ENCODE measurements at regions not wholly inside any gene's neighbourhood (a gene's known extent, or its start where the extent isn't known, plus 50 kb on each side); places are given as distances from the start of the nearest gene placed in this dataset.

DNA sequence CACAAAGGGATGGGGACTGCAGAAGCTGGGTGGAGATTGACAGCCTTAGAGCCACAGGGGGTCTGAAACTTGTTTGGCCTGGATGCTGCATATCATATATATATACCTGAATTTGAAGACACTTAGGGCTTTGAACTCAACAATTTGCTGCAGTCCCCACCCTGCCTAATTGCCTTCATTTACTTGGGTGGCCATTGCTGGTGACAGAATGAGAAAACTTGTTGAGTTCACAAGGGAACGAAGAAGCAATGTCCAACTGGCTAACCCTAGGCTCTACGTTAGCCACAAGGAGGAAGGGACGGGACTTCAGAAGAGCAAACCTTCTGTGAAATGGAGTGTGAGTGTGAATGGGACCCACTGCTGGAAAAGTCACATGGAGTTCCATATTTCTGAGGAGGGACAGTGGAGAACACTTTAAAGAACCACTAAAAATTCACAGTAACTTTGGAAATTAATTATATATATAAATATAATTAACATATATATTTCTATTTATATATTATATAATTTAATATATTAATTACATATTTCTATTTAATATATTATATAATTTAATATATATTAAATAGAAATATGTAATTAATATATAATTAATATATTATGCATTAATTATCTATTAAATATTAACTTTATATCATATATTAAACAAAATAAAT is 215.3 kb upstream of the SOX9 start:
- no peak for DNase-seq

GRCh38 chr17:71909155-71909554 is 211.7 kb upstream of the SOX9 start:
- no peak for DNase-seq

- no peak for DNase-seq
Measured at GRCh38 chr17:71910002-71910401, 210.8 kb upstream of the SOX9 start.

DNA sequence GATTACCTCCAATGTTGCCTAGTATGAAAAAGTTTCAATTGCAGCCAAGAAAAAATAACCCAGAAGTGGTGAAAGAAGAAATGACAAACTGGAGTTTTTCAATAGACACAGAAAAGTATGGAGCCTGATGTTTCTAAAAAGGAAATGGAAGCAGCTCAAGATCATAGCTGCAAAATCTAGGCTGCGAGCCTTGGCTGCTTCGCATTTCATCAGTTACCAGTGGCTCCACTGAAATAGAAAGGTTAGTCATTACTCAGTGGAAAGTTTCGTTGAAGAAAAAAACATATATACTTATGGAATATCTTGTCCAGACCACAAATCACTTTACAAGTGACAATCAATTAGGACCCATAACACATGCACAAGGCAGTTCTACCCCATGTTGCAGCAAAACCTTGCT is 206.8 kb upstream of the SOX9 start:
- DNase-seq, result no peak

DNA sequence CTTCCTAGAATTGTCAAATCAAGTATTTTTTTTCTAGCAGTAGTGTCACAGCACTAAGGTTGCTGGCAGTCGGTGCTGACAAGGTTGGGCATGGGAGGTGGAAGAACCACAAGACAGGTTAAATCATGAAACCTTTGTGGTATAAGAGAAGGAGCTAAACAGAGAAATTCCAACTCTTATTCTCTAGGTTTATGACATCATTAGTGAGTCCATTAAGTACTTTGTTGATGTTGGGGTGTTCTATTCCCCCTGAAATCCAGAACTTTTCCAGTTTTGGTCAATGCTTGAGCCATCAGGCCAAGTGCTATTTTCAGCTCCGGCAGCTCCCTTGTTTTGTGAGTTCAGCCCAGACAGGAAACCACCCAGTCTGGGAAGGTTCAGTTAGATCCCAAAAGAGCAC is 206.0 kb upstream of the SOX9 start:
- DNase-seq, result no peak

DNA sequence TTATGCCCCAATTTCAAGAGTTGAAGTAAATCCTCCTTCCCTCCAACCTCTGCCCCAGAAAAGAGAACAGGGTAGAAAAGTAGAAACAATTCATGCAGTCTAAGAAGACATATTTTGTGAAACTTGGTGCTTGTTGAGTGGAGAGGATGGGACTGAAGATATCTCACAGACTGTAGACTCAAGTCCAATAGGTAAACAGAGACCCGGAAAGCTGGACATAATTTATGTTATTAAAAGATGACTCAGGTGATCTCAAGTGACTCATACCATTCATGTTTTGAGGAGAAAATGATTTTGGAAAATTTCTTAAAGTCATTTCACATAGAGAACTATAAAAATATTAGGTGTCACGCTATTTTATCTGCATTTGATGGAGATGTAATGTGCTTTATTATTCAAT is 203.1 kb upstream of the SOX9 start:
- no peak for DNase-seq

- no peak for DNase-seq
Measured at GRCh38 chr17:71919186-71919585, 201.6 kb upstream of the SOX9 start.

- no peak for DNase-seq
Measured at GRCh38 chr17:71919896-71920295, 200.9 kb upstream of the SOX9 start.

DNA sequence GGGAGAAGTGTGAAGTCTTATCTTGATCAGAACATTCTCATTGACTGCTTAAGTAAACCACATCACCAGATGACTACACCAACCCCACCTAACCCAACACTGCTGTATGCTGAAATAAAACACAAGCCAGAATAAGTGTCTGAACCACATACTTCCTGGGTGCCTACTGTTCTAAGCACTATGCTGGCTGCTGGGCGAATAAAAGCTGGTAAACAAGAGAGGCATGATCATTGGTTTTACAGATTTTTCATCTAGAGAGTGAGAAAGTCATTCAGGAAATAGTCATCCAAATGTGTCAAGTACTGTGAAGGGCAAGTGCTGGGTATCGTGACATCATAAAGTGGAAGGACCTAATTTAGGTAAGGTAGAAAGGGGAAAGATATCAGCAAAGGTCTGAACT is 199.0 kb upstream of the SOX9 start:
- DNase-seq, result peak; percentile 14

GRCh38 chr17:71922439-71922838 is 198.4 kb upstream of the SOX9 start:
- peak; percentile 92 for DNase-seq

GRCh38 chr17:71926746-71927398 is 193.9 kb upstream of the SOX9 start:
- no peak for DNase-seq

GRCh38 chr17:71933306-71933705 is 187.5 kb upstream of the SOX9 start:
- no peak for DNase-seq

DNA sequence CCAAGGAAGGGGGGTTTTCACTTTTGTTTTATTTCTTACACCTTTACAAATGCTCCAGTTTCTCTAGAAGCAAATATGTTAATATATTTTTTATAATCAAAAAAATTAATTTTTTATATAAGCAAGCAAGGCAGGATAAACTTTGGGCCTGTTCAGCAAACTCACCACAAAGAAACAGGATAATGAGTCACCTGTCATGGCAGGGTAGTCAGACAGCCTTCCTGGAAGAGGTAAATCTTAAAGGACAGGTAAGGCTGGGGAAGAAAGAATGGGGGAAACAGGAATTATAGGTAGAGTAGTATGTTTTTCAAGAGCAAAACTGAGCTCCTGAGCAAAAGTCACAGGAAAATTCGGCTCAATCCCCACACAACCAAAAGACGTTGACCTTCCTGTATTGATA is 186.3 kb upstream of the SOX9 start:
- DNase-seq, result no peak

- no peak for DNase-seq
Measured at GRCh38 chr17:71935341-71935740, 185.5 kb upstream of the SOX9 start.

GRCh38 chr17:71936977-71937376 is 183.8 kb upstream of the SOX9 start:
- no peak for DNase-seq

DNA sequence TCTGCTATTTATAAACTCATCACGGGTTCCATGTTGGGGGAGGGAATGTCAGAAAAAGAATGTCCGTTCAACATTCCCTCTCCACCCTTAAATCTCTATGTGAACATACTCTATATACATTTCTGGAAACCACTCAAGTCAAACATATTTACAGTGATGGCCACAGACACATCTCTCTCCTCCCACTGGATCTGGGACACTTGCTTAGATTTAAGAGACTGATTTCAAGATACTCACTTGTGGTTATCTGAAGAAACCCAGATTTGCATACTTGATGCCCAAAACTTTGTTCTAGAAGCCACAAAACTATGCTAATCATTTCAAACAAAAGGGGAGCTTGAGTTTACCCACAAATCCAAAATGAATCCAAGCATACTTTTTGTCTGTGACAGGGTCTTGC is 182.9 kb upstream of the SOX9 start:
- peak; percentile 70 for DNase-seq

GRCh38 chr17:71938340-71939010 is 182.3 kb upstream of the SOX9 start:
- no peak for DNase-seq

DNA sequence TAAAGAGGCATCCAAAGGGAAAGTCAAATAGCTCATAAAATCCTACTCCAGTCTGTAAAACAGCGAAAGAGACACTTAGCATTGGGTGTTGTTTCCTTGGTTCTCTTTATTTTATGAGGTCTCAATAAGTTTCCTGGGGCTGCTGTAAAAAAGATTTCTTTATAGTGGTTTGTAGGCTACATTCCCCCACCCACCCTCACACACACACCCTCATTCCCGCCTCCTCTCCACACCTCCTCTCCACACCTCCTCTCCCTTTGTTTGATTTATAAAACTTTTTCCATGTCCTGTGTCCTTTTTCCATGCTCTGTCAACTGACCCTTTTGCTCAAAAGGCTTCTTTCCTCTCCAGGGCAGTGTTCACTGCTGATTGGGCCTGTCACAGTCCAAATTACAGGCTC is 178.9 kb upstream of the SOX9 start:
- no peak for DNase-seq

DNA sequence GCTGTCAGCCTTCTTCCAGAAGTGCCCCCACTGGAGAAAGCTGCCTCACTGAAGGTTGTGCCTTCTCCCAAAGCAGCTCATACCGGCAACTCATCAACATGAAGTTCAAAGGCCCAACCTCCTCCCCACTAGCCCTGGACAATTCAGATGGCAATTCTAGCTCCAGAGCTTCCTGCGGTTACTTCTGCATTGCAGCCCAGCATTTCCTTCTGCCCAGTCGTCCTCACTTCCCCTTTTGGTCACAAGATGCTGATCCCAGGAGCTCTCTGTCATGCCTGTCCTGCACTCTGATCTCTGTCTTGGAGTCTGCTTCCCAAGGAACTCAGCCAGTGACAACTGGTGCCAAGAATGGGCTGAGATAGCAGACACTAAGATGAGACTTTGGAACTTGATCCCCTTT is 178.2 kb upstream of the SOX9 start:
- no peak for DNase-seq

DNA sequence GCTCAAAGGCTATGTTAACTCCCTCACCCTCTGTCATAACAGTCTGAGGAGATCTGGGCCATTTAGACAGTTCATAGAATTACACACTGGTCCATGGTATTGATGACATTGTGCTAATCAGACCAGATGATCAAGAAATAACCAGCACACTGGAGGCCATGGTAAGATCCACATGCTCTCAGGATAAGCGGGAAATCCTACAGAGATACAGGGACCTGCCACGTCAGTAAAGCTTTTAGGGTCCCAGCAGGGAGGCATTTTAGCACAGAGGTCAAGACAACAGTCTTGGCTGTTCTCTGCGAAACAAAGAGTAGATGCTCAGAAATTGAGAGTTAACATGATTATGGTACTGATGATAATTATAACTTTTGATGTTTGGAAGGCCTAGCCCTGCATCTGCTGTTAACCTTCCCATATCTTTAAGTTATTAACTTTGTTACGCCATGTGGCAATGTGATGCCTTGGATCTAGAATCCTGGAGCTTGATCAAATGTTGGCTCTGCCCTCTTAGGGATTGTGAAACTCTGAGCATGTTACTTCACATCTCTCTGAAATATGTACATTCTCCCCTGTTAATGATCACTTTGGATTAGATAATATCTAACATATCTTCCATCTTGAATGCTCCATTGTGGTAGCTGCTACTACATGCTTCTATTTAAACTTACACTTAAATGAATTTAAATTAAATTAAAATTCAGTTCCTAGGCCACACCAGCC is 172.0 kb upstream of the SOX9 start:
- DNase-seq, result no peak

DNA sequence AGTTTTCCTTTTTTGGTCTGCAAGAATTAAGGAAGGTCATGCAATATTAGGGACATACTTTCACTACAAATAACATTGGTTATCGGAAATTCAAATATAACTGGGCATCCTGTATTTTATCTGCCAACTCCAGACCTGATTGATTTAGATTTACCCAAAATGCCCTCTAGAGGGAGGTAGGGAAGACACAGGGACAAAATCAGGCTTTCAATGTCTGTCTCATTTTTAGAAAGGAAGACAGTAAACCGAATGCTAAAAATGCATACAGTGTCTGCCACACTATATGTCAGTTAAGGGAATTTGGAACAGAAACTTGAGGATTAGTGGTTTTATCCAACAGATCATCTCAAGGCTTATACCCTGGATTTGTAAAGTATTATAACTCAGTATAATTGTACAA is 161.7 kb upstream of the SOX9 start:
- DNase-seq, result no peak

GRCh38 chr17:71963351-71963750 is 157.5 kb upstream of the SOX9 start:
- DNase-seq, result no peak

DNA sequence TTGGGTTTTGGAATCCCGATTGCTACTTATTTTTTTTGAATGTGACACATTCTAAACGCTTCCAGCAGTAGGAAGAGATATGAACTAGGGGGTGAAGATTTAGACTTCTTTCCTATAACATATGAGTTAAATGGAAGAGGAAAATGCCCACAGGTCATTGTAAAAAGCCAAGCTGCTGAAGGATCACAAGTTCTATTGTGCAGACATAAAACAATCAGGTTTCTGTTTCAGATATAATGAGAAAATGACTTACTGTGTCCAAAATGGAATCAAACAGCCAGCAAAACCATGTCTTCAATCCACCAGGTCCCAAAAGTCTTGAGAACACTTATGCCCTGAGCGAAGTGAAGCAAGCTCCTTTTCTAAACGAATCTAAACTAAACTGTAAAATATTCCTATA is 157.0 kb upstream of the SOX9 start:
- no peak for DNase-seq

DNA sequence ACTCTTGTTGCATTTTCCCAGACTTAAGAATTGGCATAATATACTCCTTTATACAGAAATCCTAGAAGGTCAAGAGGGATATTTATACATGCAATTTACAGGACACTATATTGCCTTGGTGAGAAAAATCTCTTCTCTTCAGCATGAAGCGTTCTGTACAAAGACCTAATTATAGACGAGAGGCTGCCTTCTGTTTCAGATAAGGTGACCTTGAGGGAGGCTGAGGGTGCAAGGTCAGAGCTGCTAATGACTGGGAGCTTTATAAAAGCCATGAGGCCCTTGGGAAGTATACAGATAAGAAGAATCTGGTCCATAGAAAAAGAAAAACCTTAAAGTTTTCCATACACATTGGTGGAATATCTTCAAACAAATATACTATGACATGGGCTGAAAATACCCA is 156.3 kb upstream of the SOX9 start:
- no peak for DNase-seq

All from fibroblast of skin of right biceps (primary cell).